Stomach smooth muscle (tissue), 2 donors: ENCODE measurements at regions not wholly inside any gene's neighbourhood (a gene's known extent, or its start where the extent isn't known, plus 50 kb on each side); places are given as distances from the start of the nearest gene placed in this dataset.

ENCODE experiments used
- H3K27ac ChIP-seq: one replicate; pipeline ENCODE4 v1.7.0; 2013; ENCODE audit warnings: mild to moderate bottlenecking, low read length, inconsistent platforms
- H3K27me3 ChIP-seq, 2 donors: one replicate each; pipeline ENCODE4 v1.7.0; 2013; ENCODE audit warnings: low read length in 2 of 2; ENCODE audit not compliant: insufficient read depth in 2 of 2, control insufficient read depth in 1 of 2
- H3K36me3 ChIP-seq, 2 donors: one replicate each; pipeline ENCODE4 v1.7.0; 2013; ENCODE audit warnings: low read length in 2 of 2; ENCODE audit not compliant: control insufficient read depth in 2 of 2, insufficient read depth in 2 of 2
- H3K4me1 ChIP-seq: one replicate; pipeline ENCODE4 v1.7.0; 2013; ENCODE audit warnings: low read length; ENCODE audit not compliant: control insufficient read depth, insufficient read depth
- H3K4me3 ChIP-seq, 2 donors: one replicate each; pipeline ENCODE4 v1.7.0; 2013; ENCODE audit warnings: low read length in 2 of 2
- H3K9ac ChIP-seq, 2 donors: one replicate each; pipeline ENCODE4 v1.7.0; 2013; ENCODE audit warnings: low read length in 2 of 2, mild to moderate bottlenecking in 1 of 2
- H3K9me3 ChIP-seq, 2 donors: one replicate each; pipeline ENCODE4 v1.7.0; 2013; ENCODE audit warnings: low read length in 2 of 2; ENCODE audit not compliant: control insufficient read depth in 2 of 2
- donor health status: healthy.
- donor health status: Pancreatic carcinoma.

DNA sequence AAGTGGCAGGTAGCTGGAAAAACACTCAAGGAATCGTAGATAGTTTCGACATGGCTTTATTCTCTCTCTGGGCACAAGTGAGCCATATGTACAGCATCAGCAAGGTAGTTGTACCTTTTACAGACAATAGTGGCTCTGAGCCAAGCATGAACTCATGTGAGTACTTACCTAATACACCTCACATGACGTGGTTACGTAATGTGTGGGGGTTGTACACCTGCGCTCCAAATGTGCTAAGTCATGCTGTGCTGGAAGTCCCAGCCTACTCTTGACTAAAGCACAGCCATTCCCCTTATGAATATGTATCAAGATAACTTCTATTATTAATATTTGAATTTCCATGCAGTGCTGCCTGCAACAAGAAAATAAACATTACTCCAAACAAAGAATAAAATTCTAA, 78.8 kb upstream of the HMGN3 start:
- H3K27ac ChIP-seq, result no peak overlapping the region
- no peak overlapping the region for H3K9ac ChIP-seq
- H3K27me3 ChIP-seq, result no peaks in the 10 kb centered on the region
- H3K9me3 ChIP-seq, result no peaks in the 10 kb centered on the region
- H3K4me1 ChIP-seq, result no peaks in the 10 kb centered on the region
- H3K36me3 ChIP-seq, result no peaks in the 10 kb centered on the region
- H3K4me3 ChIP-seq, result no peak overlapping the region

DNA sequence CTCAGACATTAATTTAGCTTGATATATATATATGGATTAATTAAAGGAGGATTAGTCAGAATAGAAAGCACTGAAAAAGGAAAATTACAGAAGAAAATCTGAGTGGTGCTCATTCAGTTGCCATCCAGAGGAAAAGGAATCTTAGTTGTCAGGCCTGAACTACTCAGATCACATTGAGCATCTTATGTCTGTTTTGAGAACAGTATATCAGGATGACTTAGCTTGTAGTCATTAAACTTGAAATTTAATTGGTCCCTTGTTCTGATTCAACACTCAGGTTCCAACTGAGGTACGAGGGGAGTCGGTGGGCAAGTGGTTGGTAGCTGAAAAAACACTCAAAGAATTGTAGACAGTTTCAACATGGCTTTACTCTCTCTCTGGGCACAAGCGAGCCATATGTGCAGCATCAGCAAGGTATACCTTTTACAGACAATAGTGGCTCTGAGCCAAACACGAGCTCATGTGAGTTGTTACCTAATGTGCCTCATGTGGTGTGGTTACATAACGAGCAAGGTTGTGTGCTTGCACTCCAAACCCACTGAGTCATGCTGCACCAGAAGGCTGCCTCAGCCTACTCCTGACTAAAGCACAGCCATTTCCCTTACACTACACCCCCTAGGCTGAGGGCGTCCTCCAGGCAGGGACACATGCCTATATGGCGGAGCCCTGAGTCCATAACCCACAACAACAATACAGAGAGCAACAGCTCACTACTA, 73.0 kb upstream of the HMGN3 start:
- H3K27ac ChIP-seq, result no peak overlapping the region
- H3K27me3 ChIP-seq, result no peaks in the 10 kb centered on the region

DNA sequence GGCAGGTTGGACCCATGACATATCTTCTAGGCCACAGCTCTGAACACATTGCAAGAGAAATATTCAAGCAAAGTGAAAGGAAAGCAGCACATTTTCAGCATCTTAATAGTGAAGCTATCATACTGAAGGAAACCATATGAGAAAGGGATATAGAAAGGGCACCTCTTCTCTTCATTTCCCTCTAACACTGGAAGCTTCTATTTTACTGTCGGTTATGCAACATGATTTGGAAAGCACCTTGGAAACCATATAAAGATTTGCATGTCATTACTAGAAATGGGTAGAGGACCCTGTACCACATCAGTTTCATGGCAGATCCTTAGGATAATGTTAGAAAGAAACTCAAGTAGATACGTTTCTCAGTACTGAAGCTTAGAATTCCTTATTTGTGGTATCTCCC, 70.5 kb upstream of the HMGN3 start:
- no peak overlapping the region for H3K9ac ChIP-seq
- H3K36me3 ChIP-seq, result no peaks in the 10 kb centered on the region
- H3K4me1 ChIP-seq, result no peaks in the 10 kb centered on the region
- H3K9me3 ChIP-seq, result no peaks in the 10 kb centered on the region
- no peaks in the 10 kb centered on the region for H3K27me3 ChIP-seq
- no peak overlapping the region for H3K27ac ChIP-seq
- H3K4me3 ChIP-seq, result no peak overlapping the region

More for the DNA sequence above, 73.0 kb upstream of the HMGN3 start:
- no peak overlapping the region for H3K4me3 ChIP-seq
- no peaks in the 10 kb centered on the region for H3K36me3 ChIP-seq
- H3K9me3 ChIP-seq, result no peaks in the 10 kb centered on the region
- no peaks in the 10 kb centered on the region for H3K4me1 ChIP-seq
- H3K9ac ChIP-seq, result no peak overlapping the region

DNA sequence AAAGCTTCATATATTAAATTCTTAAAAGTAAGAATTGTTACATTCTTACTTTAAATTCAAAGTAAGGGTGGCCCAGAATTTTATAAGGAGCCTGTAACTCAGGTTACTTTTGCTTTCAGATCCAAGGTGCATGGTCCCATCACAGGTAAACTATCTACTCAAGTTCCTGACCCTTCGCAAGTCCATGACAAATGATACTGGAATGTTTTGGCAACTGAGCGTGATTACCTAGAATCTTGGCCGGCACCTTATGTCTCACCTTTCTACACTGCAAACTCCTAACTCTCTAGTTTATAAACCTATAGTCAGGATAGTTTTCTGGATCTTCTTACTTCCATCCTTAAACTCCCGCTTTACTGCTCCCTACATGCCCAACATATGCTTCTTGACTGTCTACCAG, 67.9 kb upstream of the HMGN3 start:
- Histone ChIP-seq H3K9ac (no peak overlapping the region), H3K27ac (no peak overlapping the region), H3K4me3 (no peak overlapping the region), H3K4me1 (no peaks in the 10 kb centered on the region), H3K36me3 (no peaks in the 10 kb centered on the region), H3K9me3 (no peaks in the 10 kb centered on the region), H3K27me3 (no peaks in the 10 kb centered on the region)

DNA sequence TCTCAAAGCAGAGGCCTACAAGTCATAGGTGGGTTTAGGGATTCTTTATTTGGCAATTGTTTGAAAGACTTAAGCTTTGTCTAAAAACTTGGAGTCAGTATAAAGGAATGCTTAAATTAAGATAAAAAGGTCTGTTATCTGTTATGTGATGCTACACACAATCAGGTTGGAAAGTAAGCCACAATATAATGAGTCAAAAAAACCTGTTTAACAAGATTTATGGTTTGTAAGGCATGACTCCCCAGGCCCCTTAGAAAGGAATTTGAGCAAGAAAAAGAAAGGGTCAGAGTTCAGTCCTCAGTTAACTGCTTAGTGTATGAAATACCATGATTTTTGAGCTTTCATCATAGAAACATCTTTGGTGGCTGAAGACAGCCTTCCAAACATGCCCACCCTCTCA, 66.8 kb upstream of the HMGN3 start:
- H3K4me3 ChIP-seq, result no peak overlapping the region
- H3K27me3 ChIP-seq, result no peaks in the 10 kb centered on the region
- no peak overlapping the region for H3K27ac ChIP-seq
- no peaks in the 10 kb centered on the region for H3K4me1 ChIP-seq
- no peaks in the 10 kb centered on the region for H3K36me3 ChIP-seq
- H3K9ac ChIP-seq, result no peak overlapping the region
- no peaks in the 10 kb centered on the region for H3K9me3 ChIP-seq

DNA sequence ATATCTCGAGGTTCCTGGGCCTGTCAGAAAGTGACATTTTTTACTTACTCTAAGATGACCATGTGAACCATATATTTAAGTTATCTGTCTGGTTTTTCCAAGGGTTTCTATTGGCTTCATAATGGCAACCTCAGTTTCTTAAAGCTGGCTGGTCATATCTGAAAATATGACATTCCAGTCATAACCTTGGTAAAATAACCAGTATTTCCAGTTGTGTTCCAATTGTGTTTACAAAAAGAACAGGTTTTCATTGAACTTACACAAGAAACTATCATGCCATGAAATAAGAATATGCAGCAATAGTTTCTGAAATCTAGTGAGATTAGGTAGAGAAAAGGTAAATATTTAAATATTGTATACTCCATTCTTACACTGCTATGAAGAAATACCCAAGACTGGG, 61.7 kb upstream of the HMGN3 start:
- no peaks in the 10 kb centered on the region for H3K4me1 ChIP-seq
- H3K27ac ChIP-seq, result no peak overlapping the region
- no peaks in the 10 kb centered on the region for H3K27me3 ChIP-seq
- no peak overlapping the region for H3K4me3 ChIP-seq
- no peaks in the 10 kb centered on the region for H3K9me3 ChIP-seq
- H3K36me3 ChIP-seq, result no peaks in the 10 kb centered on the region
- H3K9ac ChIP-seq, result no peak overlapping the region
